ENCODE measurements at regions not wholly inside any gene's neighbourhood (a gene's known extent, or its start where the extent isn't known, plus 50 kb on each side); places are given as distances from the start of the nearest gene placed in this dataset.

DNA sequence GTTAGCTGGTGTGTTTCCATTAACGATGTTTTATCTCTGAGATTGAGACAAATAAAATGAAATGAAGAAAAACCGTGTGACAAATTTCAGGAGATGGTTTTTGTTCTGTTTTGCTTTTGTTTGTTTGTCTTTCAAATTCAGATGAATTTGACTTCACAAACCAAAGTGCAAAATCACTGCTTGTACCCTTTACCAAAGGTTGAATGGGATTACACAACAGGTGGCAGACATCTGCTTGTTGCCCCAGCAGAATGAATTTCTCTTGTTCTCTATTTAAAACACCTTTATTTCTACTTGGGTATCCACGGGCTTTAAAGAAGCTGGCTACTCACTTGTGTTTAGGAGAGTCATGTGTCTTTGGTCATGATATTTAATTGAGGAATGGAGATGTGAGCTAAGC is 239.7 kb upstream of the CLNK start:
- TF ChIP-seq, protein P1, sequence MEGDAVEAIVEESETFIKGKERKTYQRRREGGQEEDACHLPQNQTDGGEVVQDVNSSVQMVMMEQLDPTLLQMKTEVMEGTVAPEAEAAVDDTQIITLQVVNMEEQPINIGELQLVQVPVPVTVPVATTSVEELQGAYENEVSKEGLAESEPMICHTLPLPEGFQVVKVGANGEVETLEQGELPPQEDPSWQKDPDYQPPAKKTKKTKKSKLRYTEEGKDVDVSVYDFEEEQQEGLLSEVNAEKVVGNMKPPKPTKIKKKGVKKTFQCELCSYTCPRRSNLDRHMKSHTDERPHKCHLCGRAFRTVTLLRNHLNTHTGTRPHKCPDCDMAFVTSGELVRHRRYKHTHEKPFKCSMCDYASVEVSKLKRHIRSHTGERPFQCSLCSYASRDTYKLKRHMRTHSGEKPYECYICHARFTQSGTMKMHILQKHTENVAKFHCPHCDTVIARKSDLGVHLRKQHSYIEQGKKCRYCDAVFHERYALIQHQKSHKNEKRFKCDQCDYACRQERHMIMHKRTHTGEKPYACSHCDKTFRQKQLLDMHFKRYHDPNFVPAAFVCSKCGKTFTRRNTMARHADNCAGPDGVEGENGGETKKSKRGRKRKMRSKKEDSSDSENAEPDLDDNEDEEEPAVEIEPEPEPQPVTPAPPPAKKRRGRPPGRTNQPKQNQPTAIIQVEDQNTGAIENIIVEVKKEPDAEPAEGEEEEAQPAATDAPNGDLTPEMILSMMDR (IDR thresholded peaks at IDR 0.05; ENCODE audit: extremely low read depth, missing control alignments): no peak
- DNase-seq (ENCODE audit: low spot score): no peak

- DNase-seq (ENCODE audit: low spot score): no peak
- TF ChIP-seq, protein P1 (IDR thresholded peaks at IDR 0.05; ENCODE audit: extremely low read depth, missing control alignments): no peak
Observed at GRCh38 chr4:10917566-10917965, 233.0 kb upstream of the CLNK start.

DNA sequence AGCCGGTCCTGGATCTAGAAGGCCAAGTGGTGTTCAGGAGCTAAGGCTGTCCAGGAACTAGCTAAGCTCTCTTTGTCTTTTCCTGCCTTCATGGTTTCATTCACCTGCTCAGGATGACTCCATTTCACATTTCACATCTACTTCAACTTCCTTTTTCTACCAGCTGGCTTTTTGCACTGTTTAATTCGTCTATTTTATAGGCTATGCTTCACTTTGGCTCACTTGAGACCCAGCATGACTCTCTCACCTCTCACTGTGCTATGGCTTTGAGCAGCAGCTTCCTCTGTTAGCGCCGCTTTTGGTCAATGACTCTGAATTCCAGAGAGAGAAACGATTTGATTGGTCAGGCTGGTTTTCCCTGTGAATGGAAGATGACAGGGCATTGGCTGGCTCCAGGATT is 213.5 kb upstream of the CLNK start:
- TF ChIP-seq, protein P1 (IDR thresholded peaks at IDR 0.05; ENCODE audit: extremely low read depth, missing control alignments): no peak
- no peak for DNase-seq (ENCODE audit: low spot score)

DNA sequence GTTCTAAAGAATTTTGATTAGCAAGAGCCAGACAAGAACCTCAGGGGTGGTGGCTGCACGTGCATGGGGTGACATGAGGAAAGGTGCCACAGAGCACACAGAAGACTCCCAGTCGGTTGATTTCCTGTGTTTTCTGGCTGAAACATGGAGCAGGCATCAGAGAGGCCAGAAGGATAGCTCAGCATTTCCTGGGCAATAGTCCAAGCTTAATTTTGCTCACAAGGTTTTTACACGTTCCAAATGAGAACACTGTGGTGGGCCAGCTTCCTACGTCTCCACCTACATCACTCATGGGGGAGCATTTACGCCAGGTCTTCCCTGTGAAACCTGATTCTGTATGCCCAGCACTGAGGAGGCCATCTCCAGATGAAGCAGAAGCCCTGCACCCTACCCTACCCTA is 212.5 kb upstream of the CLNK start:
- TF ChIP-seq, protein P1 (IDR thresholded peaks at IDR 0.05; ENCODE audit: extremely low read depth, missing control alignments): no peak
- DNase-seq (ENCODE audit: low spot score): no peak

DNA sequence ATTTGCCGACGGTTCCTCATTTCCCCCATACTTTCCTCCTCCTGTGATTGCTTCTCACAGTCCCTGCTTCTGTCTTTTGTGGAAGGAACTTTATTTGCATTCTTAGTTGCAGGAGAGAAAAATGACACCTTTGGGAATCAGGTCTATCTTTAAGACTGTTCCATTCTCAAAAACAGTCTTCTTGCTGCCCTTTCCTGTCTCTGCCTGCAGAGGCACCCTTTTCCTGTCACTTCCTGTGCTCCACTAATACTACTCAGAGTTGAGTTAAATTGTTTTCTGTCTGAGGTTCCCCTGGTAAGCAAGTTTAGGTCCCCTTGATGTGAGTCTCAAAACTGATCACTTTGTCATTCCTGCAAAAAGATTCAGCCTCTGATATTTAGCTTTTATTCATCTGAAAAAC is 208.8 kb upstream of the CLNK start:
- TF ChIP-seq, protein P1 (IDR thresholded peaks at IDR 0.05; ENCODE audit: extremely low read depth, missing control alignments): peak; percentile 31
- DNase-seq (ENCODE audit: low spot score): peak; percentile 9

- TF ChIP-seq, protein P1 (IDR thresholded peaks at IDR 0.05; ENCODE audit: extremely low read depth, missing control alignments): no peak
- DNase-seq (ENCODE audit: low spot score): no peak
Observed at GRCh38 chr4:10891866-10892265, 207.3 kb upstream of the CLNK start.

DNA sequence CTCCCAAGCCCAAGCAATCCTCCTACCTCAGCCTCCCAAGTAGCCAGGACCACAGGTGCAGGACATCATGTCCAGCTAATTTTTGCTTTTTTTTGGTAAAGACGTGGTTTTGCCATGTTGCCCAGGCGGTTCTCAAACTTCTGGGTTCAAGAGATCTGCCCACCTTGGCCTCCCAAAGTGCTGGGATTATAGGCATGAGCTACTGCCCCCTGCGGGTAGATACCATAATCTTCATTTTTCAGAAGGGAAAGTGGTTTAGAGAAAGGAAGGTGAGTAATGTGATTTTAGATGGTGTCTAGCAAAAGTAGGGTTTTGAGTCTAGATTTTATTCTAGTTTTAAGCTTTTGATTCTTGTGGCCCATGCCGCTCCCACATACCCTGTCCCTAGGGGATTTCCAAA is 205.3 kb upstream of the CLNK start:
- no peak for DNase-seq (ENCODE audit: low spot score)
- TF ChIP-seq, protein P1 (IDR thresholded peaks at IDR 0.05; ENCODE audit: extremely low read depth, missing control alignments): no peak
